SH-SY5Y (cell line): ENCODE measurements at regions not wholly inside any gene's neighbourhood (a gene's known extent, or its start where the extent isn't known, plus 50 kb on each side); places are given as distances from the start of the nearest gene placed in this dataset.

Experiments
- GATA2 ChIP-seq: IDR thresholded peaks from 2 replicates; pipeline ENCODE4 v1.6.1; 2011; ENCODE audit warnings: mild to moderate bottlenecking, low read depth, low read length
- GATA3 ChIP-seq: IDR thresholded peaks from 2 replicates; pipeline ENCODE4 v1.6.1; 2011; ENCODE audit warnings: low read depth, mild to moderate bottlenecking, low read length, moderate library complexity

DNA sequence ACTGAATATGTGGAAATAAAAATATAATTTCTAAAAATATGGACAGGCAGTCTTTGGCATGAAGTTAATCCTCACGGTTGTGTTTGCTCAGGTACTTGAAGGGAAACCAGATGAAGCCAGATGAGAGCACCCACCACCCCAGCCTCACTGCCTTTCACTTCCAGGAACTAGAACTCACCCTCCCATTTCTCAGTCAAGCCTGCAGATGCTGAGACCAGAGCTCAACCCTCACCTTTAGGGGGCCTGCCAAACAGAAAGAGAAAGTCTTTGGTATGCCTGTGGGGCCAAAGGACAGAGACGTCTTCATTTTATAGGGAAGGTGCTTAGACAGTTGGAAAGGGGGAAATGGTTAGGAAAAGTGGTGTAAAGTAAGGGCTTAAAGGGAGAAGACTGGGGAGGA lies 252.8 kb upstream of the PLET1 start:
- TF ChIP-seq GATA3 (no peak), GATA2 (no peak)

DNA sequence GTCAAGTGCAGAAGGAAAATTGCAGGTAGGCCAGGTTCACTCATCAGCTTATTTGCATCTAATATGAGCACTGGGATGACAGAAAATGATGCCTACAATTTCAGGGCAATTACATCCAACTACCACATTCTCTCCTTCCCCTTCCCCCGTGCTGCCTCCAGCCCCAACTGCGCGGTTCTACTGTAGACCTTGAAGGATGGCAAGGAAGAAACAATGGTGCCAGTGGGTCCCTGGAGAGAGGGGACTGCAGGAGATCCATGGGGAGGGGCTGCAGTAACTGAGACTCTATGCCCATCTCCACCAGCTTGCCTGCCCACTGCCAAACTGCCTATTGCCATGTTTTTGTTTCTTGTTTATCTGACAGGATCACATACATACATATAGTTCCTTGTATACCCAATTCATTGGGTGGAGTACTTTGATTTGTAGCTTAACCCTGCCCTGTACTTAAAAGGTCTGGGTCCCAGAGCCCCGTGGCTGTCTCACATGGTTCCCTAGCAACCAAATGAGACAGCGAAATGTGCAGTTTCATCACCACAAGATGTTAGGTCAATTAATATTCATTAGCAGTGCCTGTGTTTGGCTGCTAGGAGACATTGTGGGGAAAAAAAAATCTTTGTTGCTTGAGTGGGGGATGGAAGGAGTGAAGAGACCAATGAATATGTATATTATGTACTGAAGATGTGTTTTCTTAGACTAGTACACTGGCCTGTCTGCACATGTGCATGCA lies 253.5 kb upstream of the PLET1 start:
- TF ChIP-seq GATA2: no peak
- TF ChIP-seq GATA3: no peak

DNA sequence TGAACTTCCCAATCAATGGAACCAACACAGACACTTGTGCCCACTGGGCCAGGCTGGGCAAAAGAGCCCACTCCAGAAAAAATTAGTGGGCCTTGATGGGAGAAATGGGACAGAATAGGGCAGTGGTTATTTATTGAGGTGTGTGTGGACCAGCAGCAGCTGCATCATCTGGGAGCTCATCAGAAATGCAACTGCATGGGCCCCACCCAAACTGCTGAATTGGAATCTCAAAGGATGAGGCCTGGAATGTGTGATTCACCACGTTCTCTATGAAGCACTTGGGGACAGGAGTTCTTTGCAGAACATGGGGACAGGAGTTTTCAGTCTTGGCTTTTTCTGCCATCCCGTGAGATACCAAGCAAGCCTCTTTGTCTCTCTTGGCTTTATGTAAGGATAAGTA lies 255.6 kb upstream of the PLET1 start:
- TF ChIP-seq GATA3: no peak
- no peak for TF ChIP-seq GATA2

DNA sequence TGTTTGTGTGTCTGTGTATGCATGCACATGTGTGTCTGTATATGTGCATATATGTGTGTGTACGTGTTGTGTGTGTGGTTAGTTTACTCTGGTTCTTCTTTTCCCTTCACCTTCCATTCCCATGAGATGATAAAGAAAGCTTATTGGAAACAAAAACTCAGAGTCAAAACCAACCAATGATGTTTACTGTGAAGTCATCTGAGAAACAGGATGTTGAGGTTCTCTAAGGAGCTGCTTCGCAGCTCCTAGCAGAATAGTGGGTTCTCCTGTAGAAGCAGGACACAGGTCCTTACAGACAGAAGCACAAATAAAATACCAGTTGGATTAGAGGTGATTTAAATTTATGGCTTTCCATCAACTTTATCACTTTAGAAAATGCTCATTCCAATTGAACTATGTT lies 256.1 kb upstream of the PLET1 start:
- TF ChIP-seq GATA3 (no peak), GATA2 (no peak)

DNA sequence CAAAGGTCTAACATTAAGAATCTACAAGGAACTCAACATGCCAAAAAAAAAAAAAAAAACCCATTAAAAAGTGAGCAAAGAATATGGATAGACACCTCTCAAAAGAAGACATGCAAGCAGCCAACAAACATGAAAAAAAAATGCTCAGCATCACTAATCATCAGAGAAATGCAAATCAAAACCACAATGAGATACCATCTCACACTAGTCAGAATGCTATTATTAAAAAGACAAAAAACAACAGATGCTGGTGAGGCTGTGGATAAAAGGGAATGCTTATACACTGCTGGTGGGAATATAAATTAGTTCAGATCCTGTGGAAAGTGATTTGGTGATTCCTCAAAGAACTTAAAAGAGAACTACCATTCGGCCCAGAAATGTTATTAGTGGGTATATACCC lies 257.7 kb upstream of the PLET1 start:
- no peak for TF ChIP-seq GATA3
- TF ChIP-seq GATA2: no peak

DNA sequence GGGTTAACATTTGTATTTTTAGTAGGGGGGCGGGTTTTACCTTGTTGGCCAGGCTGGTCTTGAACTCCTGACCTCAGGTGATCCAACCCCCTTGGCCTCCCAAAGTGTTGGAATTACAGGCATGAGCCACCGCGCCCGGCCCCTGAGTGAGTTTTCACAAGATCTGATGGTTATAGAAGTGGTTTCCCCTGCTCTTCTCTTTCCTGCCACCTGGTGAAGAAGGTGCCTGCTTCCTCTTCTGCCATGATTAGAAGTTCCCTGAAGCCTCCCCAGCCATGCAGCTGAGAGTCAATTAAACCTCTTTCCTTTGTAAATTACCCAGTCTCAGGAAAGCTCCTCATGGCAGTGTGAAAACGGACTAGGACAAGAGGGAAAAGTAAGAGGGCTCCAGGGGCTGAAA lies 259.1 kb upstream of the PLET1 start:
- TF ChIP-seq GATA3: no peak
- TF ChIP-seq GATA2: no peak

DNA sequence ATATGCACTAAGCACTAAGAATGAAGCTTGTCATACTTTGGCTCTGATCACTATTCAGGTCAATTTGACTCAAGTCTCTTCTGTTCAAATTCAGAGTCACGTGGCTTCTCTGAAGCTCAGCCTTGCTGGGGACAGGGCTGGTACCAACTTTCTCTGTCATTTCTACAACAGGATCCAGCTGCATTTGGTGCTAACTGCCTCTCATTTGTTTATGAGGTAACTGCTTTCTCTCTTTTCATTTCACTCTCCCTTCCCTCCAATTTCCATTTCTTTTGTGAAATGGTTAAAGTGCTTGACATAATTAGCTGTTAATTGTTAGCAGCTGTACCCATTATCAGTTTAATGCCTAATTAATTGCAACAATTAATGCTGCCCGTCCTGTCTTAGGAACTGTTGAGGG lies 259.7 kb upstream of the PLET1 start:
- TF ChIP-seq GATA3 (no peak), GATA2 (no peak)

DNA sequence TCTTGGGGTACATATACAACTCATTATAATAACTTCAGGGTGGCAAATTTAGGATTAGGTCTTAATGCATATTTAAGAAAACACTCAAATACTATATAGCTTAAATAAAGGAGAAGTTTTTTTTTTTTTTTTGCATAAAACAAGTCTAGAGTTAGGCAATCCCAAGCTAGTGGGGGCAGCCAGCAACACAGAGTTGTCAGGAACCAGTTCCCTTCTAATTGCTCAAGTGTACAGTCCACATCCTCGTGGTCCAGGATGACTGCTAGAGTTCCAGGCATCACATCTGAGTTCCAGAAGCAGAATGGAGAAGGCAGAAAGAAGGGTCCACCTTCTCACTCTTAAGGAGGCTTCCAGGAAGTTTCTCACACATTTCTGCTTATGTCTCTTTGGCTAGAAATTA lies 261.9 kb upstream of the PLET1 start:
- TF ChIP-seq GATA2: no peak

DNA sequence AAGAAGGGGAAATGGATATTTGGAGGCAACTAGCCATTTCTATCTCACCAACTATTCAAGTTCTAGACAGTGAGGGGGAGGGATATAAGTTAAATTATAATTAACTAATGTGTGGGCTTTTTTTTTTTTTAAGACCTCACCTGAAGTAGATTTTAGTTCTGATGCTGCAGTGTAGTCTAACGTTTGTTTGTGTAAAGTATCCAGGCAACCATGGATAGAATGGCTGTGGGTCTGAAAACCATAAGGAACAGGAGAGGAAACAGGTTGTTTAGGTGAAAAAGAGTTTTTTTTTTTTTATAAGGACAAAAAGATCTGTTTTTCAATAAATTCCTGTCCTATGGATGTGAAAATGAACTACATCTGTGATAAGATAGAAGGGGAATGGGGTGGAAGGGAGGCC lies 262.4 kb upstream of the PLET1 start:
- TF ChIP-seq GATA2: no peak
- TF ChIP-seq GATA3: no peak

DNA sequence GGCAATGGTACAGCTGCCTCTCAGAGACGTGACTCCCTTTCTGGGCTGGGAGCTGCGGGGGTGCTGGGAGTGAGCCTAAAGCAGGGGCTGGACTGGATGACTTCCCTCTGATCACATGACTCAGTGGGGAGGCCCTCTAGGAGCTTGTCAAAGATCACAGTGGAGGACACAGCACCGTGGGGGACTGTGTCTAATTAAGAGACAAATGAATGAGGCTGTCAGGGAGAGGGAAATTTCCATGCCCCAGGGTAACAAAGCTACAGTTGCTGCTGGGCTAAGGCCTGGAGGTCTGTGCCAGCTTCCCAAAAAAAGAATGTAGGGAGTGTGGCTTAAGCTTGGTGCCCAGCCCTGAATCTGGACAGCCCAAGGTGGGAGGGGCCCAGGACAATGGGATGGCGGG lies 262.8 kb upstream of the PLET1 start:
- TF ChIP-seq GATA2 (no peak), GATA3 (no peak)

DNA sequence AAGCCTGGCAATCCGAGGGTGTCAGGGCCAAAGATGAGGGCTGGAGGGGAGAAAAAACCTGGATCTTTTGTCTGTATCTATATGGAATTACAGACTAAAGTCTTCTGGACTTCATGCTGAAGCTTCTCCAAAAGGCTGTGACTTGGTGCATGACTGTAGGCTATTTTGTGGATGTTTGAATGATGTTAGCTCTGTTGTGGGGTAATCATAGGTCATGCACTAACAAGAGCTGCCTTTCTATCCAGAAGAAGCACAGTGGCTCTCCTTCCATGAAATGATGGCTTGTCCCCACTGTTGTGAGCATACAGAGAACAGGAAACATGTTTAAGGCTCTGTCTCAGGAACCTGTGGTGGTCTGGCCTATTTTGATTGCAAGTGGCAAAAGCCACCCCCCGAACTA lies 263.3 kb upstream of the PLET1 start:
- no peak for TF ChIP-seq GATA2
- TF ChIP-seq GATA3: no peak

DNA sequence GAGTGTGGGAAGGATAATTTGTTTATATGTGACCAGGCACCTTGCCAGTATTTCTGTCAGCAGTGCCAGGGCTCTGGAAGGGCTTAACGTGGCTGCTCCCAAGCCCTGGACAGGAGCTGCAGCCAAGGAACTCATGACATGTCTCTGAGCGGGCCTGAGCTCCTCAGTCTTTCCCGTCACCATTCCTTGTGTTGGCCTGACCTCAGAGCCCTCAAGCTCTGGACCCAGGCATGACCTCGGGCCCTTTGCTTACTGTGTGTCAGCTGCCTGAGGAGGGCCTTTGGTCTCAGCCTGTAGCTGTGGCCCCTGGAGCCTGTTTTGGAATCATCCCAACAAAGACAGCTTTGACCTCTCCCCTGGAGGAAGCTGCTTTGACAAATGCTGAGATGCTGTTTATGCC lies 264.1 kb upstream of the PLET1 start:
- no peak for TF ChIP-seq GATA3
- no peak for TF ChIP-seq GATA2

DNA sequence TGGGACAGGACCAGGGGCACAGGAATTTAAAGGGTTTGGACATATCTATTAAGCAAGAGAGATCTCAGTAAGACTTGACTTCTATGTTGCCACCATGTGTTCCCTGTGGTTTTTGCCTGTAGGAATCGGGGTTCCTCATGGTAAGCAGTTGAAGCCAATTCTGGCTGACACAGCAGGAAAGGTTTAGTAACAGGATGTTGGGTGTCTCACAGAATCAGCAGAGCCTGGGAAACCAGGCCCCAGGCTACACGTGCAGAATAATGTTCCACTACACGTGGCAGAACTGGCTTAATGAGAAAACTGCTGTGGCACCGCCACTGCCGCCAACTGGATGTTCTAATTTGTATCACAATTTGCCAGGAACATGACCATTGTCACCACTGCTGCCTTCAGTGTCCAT lies 264.6 kb upstream of the PLET1 start:
- TF ChIP-seq GATA3 (no peak), GATA2 (no peak)

DNA sequence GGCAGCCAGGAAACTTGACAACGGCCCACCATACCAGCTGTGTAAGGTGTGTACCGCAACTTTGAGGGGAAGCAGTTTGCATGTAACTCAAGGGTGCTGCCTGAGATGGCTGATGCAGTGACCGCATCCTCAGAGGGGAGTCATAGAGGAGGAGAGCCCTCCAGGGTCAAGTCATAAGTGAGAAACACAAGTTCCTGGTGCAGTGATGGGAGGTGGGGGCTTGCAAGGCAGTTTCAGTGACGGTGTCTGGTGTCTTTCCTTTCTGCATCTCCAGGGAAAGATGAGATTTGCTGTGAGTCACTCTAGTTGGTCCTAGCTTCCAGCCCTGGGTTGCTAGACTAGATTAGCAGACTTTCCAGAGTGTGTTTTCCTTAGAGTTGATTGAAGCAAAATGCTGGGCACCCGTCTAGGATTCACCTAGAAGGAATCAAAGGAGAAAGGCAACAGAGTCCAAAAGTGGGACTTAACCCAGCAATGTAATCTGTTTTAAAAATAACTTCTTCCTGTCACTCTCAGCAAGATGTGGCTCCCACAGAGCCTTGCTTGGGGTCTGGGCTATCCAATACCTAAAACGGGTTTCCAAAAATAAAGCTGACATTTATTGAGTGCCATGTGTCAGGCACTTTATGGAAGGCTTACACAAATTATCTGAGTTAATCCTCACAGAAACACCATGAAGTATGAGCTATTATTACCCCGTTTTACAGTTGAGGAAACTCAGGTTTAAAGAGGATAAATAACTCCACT lies 265.4 kb upstream of the PLET1 start:
- TF ChIP-seq GATA3 (no peak), GATA2 (no peak)

DNA sequence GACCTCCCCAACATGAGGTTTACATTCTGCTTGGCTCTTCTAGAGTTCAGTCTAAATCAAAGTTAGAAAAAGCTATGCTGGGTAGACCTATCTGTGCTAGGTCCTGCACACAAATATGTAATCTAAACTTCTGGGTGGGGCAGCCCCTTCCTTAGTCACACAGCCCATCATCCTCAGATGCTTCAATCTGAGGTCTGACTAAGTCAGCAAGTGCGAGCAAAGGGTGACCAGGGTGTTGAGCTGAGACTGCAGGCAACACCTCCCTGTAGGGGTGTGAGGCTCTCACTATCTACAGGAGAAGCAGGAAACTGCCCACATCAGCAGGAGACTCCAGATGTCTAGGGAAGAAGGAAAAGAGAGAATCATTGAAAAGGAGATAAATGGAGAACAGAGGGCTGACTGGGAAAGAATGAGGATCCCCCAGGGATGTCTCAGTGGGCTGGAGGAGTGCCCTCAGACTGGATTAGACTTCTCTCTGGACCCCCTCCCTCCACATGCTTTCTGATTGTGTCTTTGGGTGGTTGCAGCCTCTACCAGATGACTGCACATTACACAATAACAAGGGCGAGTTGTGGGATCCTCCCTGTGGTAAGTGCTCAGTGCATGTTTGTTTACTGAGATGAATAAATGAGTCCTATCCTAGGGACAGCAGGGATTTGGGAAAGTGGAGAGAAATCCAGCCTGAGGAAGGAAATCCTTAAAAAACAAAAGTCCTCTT lies 266.2 kb upstream of the PLET1 start:
- TF ChIP-seq GATA2 (no peak), GATA3 (no peak)

DNA sequence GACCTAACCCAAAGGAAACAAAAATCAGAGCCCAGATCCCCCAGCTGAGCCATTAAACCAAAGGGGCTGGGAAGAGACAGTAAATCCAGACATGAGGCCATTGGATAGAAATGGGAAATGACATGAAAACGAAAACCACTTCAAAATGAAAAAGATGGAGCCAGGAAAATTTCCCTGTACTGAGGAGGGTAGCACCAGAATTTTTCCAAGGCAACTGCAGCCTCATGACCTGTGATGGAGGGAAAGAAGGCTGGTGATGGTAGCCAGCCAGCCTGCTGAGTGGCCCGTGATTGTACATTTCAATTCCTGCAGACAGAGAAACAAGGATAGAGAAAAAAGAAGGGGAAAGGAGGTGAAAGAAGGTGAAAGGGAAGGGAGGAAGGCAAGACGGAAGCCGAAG lies 268.4 kb upstream of the PLET1 start:
- TF ChIP-seq GATA3 (no peak), GATA2 (no peak)
